ENCODE measurements at regions not wholly inside any gene's neighbourhood (a gene's known extent, or its start where the extent isn't known, plus 50 kb on each side); places are given as distances from the start of the nearest gene placed in this dataset.

GRCh38 chr21:20874202-20874601 is 124.0 kb upstream of the NCAM2 start:
- Histone ChIP-seq H3K27ac (replicated peaks in 1 of 4) (no peak overlapping the region), H3K4me3 (no peak overlapping the region), H3K36me3 (no peaks in the 10 kb centered on the region), H3K4me1 (no peaks in the 10 kb centered on the region), H3K27me3 (no peaks in the 10 kb centered on the region), H3K9me3 (no peaks in the 10 kb centered on the region)
- no peak for TF ChIP-seq EP300 (IDR thresholded peaks at IDR 0.05)
- TF ChIP-seq POLR2AphosphoS5 (IDR thresholded peaks at IDR 0.05), result no peak
- TF ChIP-seq POLR2A (IDR thresholded peaks at IDR 0.05; ENCODE audit: low read depth), result no peak
- TF ChIP-seq, protein P1, sequence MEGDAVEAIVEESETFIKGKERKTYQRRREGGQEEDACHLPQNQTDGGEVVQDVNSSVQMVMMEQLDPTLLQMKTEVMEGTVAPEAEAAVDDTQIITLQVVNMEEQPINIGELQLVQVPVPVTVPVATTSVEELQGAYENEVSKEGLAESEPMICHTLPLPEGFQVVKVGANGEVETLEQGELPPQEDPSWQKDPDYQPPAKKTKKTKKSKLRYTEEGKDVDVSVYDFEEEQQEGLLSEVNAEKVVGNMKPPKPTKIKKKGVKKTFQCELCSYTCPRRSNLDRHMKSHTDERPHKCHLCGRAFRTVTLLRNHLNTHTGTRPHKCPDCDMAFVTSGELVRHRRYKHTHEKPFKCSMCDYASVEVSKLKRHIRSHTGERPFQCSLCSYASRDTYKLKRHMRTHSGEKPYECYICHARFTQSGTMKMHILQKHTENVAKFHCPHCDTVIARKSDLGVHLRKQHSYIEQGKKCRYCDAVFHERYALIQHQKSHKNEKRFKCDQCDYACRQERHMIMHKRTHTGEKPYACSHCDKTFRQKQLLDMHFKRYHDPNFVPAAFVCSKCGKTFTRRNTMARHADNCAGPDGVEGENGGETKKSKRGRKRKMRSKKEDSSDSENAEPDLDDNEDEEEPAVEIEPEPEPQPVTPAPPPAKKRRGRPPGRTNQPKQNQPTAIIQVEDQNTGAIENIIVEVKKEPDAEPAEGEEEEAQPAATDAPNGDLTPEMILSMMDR (IDR thresholded peaks at IDR 0.05), result no peak
- intact Hi-C loops (cut with DNase I), result no loop called here
- WGBS, result 71% methylated on average over 1 of the region's 1 CpG
- no peak for DNase-seq (ENCODE audit: extremely low spot score)

- no peaks in the 10 kb centered on the region for H3K4me1 ChIP-seq
- TF ChIP-seq, protein P1 (IDR thresholded peaks at IDR 0.05), result no peak
- no peak for TF ChIP-seq POLR2AphosphoS5 (IDR thresholded peaks at IDR 0.05)
- TF ChIP-seq POLR2A (IDR thresholded peaks at IDR 0.05; ENCODE audit: low read depth), result no peak
- TF ChIP-seq EP300 (IDR thresholded peaks at IDR 0.05), result no peak
- intact Hi-C loops (cut with DNase I), result no loop called here
- no peaks in the 10 kb centered on the region for H3K27me3 ChIP-seq
- no peak for DNase-seq (ENCODE audit: extremely low spot score)
- H3K4me3 ChIP-seq, result no peak overlapping the region
- H3K27ac ChIP-seq (replicated peaks in 1 of 4), result no peak overlapping the region
- H3K36me3 ChIP-seq, result no peaks in the 10 kb centered on the region
- no peaks in the 10 kb centered on the region for H3K9me3 ChIP-seq
Observed at GRCh38 chr21:20875742-20876141, 122.5 kb upstream of the NCAM2 start.

- intact Hi-C loops (cut with DNase I), result no loop called here
- Histone ChIP-seq H3K9me3 (no peaks in the 10 kb centered on the region), H3K4me3 (no peak overlapping the region), H3K27me3 (no peaks in the 10 kb centered on the region), H3K27ac (replicated peaks in 1 of 4) (no peak overlapping the region), H3K36me3 (no peaks in the 10 kb centered on the region), H3K4me1 (no peaks in the 10 kb centered on the region)
- WGBS, result 80% methylated on average over 2 of the region's 2 CpGs
- TF ChIP-seq POLR2A (IDR thresholded peaks at IDR 0.05; ENCODE audit: low read depth) (no peak), POLR2AphosphoS5 (IDR thresholded peaks at IDR 0.05) (no peak), EP300 (IDR thresholded peaks at IDR 0.05) (no peak)
- TF ChIP-seq, protein P1 (IDR thresholded peaks at IDR 0.05), result no peak
- no peak for DNase-seq (ENCODE audit: extremely low spot score)
Observed at GRCh38 chr21:20877976-20878375, 120.2 kb upstream of the NCAM2 start.

DNA sequence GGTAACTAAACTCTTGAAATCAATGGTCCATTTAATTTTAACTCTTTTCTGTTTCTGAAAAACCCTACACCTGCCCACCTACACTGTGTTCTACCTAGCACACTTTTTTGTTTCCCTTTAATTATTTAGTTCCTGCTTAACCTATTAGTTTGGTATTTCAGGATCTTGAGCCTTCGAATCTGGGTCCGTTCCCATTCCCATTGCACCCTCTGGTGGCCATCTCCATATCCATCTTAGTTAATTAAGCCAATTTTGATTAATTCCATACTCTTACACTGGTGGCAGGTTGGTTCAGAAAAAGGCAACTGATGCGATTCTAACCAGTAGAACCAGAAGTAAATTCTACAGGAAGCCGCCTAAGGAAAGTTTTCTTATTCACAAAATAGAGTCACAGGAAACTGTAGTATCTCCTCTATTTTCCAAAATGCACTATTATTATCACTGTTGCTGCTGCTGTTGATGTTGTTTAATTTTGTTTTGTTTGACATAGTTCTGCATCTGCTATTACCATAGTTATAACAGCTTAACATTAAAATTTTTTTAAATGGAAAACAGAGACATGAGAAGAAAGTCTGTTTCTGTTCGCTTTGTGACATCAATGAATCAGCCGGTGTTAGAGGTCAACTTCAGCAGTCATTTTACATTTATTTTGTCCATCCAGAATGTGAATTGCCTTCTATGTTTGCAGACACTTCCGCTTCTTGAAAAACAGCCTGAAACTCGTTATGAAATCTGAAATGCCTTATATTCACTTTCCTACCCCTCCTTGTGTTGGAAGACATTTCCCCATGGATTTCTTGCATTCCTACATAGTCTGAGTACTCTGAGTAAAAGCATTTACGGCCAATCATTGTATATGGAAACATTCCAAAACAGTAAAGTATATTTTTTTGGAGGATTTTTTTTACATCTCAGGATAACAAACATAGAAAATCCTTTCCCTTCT is 115.5 kb upstream of the NCAM2 start:
- intact Hi-C loops (cut with DNase I), result no loop called here
- DNase-seq (ENCODE audit: extremely low spot score), result no peak
- no peaks in the 10 kb centered on the region for H3K4me1 ChIP-seq
- no peak overlapping the region for H3K27ac ChIP-seq (replicated peaks in 1 of 4)
- TF ChIP-seq POLR2A (IDR thresholded peaks at IDR 0.05; ENCODE audit: low read depth) (no peak), POLR2AphosphoS5 (IDR thresholded peaks at IDR 0.05) (no peak), EP300 (IDR thresholded peaks at IDR 0.05) (no peak)
- TF ChIP-seq, protein P1 (IDR thresholded peaks at IDR 0.05), result peak in 2 of 3 experiments; percentile 41 to 50
- no peaks in the 10 kb centered on the region for H3K27me3 ChIP-seq
- no peaks in the 10 kb centered on the region for H3K9me3 ChIP-seq
- H3K36me3 ChIP-seq, result no peaks in the 10 kb centered on the region
- WGBS, result 47% methylated on average over 9 of the region's 9 CpGs
- no peak overlapping the region for H3K4me3 ChIP-seq
